SH-SY5Y (cell line): ENCODE measurements at regions not wholly inside any gene's neighbourhood (a gene's known extent, or its start where the extent isn't known, plus 50 kb on each side); places are given as distances from the start of the nearest gene placed in this dataset.

Source experiments
- GATA2 ChIP-seq: IDR thresholded peaks from 2 replicates; pipeline ENCODE4 v1.6.1; 2011; ENCODE audit warnings: mild to moderate bottlenecking, low read depth, low read length
- GATA3 ChIP-seq: IDR thresholded peaks from 2 replicates; pipeline ENCODE4 v1.6.1; 2011; ENCODE audit warnings: low read depth, mild to moderate bottlenecking, low read length, moderate library complexity

DNA sequence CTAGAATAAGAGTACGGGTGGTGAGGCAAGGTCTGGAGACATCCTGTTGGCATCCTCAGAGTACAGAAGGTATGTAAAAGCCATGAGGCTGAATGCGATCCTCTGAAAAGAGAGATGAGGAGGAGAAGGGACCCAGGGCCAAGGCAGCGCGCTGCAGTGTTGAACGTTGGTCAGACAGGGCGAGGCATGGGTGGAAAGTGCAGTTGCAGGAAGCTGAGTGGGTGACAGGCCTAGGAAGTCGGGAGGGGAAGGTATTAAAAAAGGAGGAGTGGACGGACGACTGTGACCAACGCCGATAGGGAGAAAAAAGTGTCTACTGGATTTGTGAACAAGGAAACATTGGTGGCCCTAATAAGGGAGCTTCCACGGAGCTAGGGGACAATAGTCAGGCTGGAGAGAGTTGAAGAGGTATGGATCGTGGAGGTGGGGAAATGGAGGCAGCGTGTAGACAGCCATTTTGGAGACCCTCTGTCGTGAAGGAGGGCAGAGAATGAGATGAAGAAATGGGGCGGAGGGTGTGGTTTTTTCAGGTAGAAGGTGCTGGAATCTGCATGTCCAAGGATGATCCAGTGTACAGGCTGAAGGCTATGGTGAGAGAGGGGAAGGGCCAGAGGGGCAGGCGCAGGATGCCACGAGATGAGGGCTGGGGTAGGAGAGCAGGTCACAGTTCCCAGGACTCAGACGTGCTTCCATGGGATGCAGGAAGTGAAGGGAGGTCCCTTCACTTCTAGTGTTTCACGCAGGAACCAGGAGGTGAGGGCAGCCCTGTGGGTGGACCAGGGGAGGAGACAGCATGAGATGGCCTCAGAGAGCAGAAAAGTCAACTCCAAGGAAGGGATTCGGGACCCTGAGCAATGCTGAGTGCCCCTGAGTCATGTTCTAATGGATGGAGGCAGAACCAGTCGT, 115.9 kb downstream of the ASB7 start:
- no peak for TF ChIP-seq GATA2
- no peak for TF ChIP-seq GATA3
